ENCODE measurements at regions not wholly inside any gene's neighbourhood (a gene's known extent, or its start where the extent isn't known, plus 50 kb on each side); places are given as distances from the start of the nearest gene placed in this dataset.
A peak's percentile ranks its signal among the peaks of the same experiment; 100 is the strongest.

GRCh38 chr18:53819174-53819573, 405.3 kb downstream of the MBD2 start:
- H3K27ac ChIP-seq, result no peak overlapping the region
- peaks cover 10% of the 10 kb centered on the region for H3K4me1 ChIP-seq
- peak; percentile 39 to 46 for ATAC-seq
- TF ChIP-seq CTCF (IDR thresholded peaks at IDR 0.05), result no peak
- H3K9me3 ChIP-seq, result no peaks in the 10 kb centered on the region
- no peak for DNase-seq
- intact Hi-C loops (cut with DNase I), result no loop called here
- H3K4me3 ChIP-seq, result no peak overlapping the region
- no peaks in the 10 kb centered on the region for H3K27me3 ChIP-seq (ENCODE audit: low read depth)
- H3K36me3 ChIP-seq, result no peaks in the 10 kb centered on the region

- TF ChIP-seq CTCF (IDR thresholded peaks at IDR 0.05), result no peak
- Histone ChIP-seq H3K4me1 (peaks cover 10% of the 10 kb centered on the region), H3K27me3 (ENCODE audit: low read depth) (no peaks in the 10 kb centered on the region), H3K4me3 (no peak overlapping the region), H3K36me3 (no peaks in the 10 kb centered on the region), H3K27ac (no peak overlapping the region), H3K9me3 (no peaks in the 10 kb centered on the region)
- intact Hi-C loops (cut with DNase I), result no loop called here
- ATAC-seq (no peak), DNase-seq (no peak)
Measured at GRCh38 chr18:53817976-53818950, 406.2 kb downstream of the MBD2 start.

- intact Hi-C loops (cut with DNase I), result no loop called here
- Histone ChIP-seq H3K36me3 (no peaks in the 10 kb centered on the region), H3K4me3 (no peak overlapping the region), H3K9me3 (no peaks in the 10 kb centered on the region), H3K27me3 (ENCODE audit: low read depth) (no peaks in the 10 kb centered on the region), H3K27ac (no peak overlapping the region), H3K4me1 (no peaks in the 10 kb centered on the region)
- no peak for TF ChIP-seq CTCF (IDR thresholded peaks at IDR 0.05)
- no peak for DNase-seq
- ATAC-seq, result no peak
Measured at GRCh38 chr18:53800171-53800570, 424.3 kb downstream of the MBD2 start.

GRCh38 chr18:53799134-53799533, 425.3 kb downstream of the MBD2 start:
- TF ChIP-seq CTCF (IDR thresholded peaks at IDR 0.05), result no peak
- no peak for ATAC-seq
- intact Hi-C loops (cut with DNase I), result no loop called here

GRCh38 chr18:53798516-53798915, 426.0 kb downstream of the MBD2 start:
- TF ChIP-seq CTCF (IDR thresholded peaks at IDR 0.05), result no peak
- no peak overlapping the region for H3K27ac ChIP-seq
- no peak for DNase-seq
- H3K4me3 ChIP-seq, result no peak overlapping the region
- intact Hi-C loops (cut with DNase I), result no loop called here
- H3K27me3 ChIP-seq (ENCODE audit: low read depth), result no peaks in the 10 kb centered on the region
- H3K9me3 ChIP-seq, result no peaks in the 10 kb centered on the region
- H3K36me3 ChIP-seq, result no peaks in the 10 kb centered on the region
- H3K4me1 ChIP-seq, result no peaks in the 10 kb centered on the region
- no peak for ATAC-seq

More at GRCh38 chr18:53799134-53799533, 425.3 kb downstream of the MBD2 start:
- Histone ChIP-seq H3K36me3 (no peaks in the 10 kb centered on the region), H3K27ac (no peak overlapping the region), H3K4me3 (no peak overlapping the region), H3K27me3 (ENCODE audit: low read depth) (no peaks in the 10 kb centered on the region), H3K4me1 (no peaks in the 10 kb centered on the region), H3K9me3 (no peaks in the 10 kb centered on the region)
- no peak for DNase-seq
